OCI-LY3 (cell line): ENCODE measurements at regions not wholly inside any gene's neighbourhood (a gene's known extent, or its start where the extent isn't known, plus 50 kb on each side); places are given as distances from the start of the nearest gene placed in this dataset.

Source experiments
- H2AFZ ChIP-seq: fragments of 200-600, 300-600 bp; shearing (Covaris generic); 2 replicates; pipeline ENCODE4 v1.6.0; 2014; ENCODE audit warnings: antibody characterized with exemption, low read depth, low read length
- H3K27ac ChIP-seq: fragments of 200-600, 300-600 bp; sonication (generic); 2 replicates; pipeline ENCODE4 v1.5.1; 2014; ENCODE audit warnings: mild to moderate bottlenecking, low read length, moderate library complexity, mixed read lengths
- H3K27me3 ChIP-seq: fragments of 200-600, 300-600 bp; sonication (generic); 2 replicates; pipeline ENCODE4 v1.6.1; 2014; ENCODE audit warnings: low read depth, low read length, mixed read lengths
- H3K36me3 ChIP-seq: fragments of 200-600, 300-600 bp; sonication (generic); replicated peaks from 2 replicates; pipeline ENCODE3; 2014; ENCODE audit warnings: low read depth, low read length, mixed read lengths
- H3K4me1 ChIP-seq: fragments of 300-600, 200-600 bp; sonication (generic); 2 replicates; pipeline ENCODE4 v1.6.1; 2014; ENCODE audit warnings: low read length, mixed read lengths
- H3K4me2 ChIP-seq: fragments of 200-600, 300-600 bp; sonication (generic); 2 replicates; pipeline ENCODE4 v1.6.1; 2014; ENCODE audit warnings: low read length, mixed read lengths
- H3K4me3 ChIP-seq: fragments of 300-600, 200-600 bp; sonication (generic); 2 replicates; pipeline ENCODE4 v1.5.1; 2014; ENCODE audit warnings: antibody characterized with exemption, mild to moderate bottlenecking, low read length, moderate library complexity
- H3K79me2 ChIP-seq: fragments of 300-600, 200-600 bp; shearing (Covaris generic); 2 replicates; pipeline ENCODE4 v1.6.1; 2014; ENCODE audit warnings: mild to moderate bottlenecking, low read length, mixed read lengths
- H3K9ac ChIP-seq: fragments of 300-600, 200-600 bp; shearing (Covaris generic); 2 replicates; pipeline ENCODE4 v1.6.0; 2014; ENCODE audit warnings: mild to moderate bottlenecking, low read length, moderate library complexity
- H3K9me3 ChIP-seq: fragments of 200-600, 300-600 bp; shearing (Covaris generic); 2 replicates; pipeline ENCODE4 v1.6.1; 2014; ENCODE audit warnings: low read length, mixed read lengths; ENCODE audit not compliant: insufficient read depth
- H4K20me1 ChIP-seq: fragments of 200-600, 300-600 bp; sonication (generic); 2 replicates; pipeline ENCODE4 v1.6.1; 2016; ENCODE audit warnings: low read length, mixed read lengths; ENCODE audit not compliant: insufficient read depth
- CTCF ChIP-seq: fragments of 200-600, 300-600 bp; sonication (generic); IDR thresholded peaks from 2 replicates; pipeline ENCODE4 v1.5.1; 2014; ENCODE audit warnings: antibody characterized with exemption, low read length, low read depth
- EZH2phosphoT487 ChIP-seq: fragments of 200-600 bp; shearing (Covaris generic); IDR thresholded peaks from 2 replicates; pipeline ENCODE4 v1.6.1; 2018; ENCODE audit warnings: antibody characterized with exemption, mixed run types, low read depth

- no peaks in the 10 kb centered on the region for H3K9me3 ChIP-seq
- H3K4me3 ChIP-seq = no peak overlapping the region
- H4K20me1 ChIP-seq = no peaks in the 10 kb centered on the region
- no peak overlapping the region for H3K4me2 ChIP-seq
- no peak overlapping the region for H3K27ac ChIP-seq
- H3K36me3 ChIP-seq = no peaks in the 10 kb centered on the region
- H3K9ac ChIP-seq = no peak overlapping the region
- H2AFZ ChIP-seq = no peak overlapping the region
- TF ChIP-seq CTCF (no peak), EZH2phosphoT487 (no peak)
- no peaks in the 10 kb centered on the region for H3K79me2 ChIP-seq
- H3K27me3 ChIP-seq = no peaks in the 10 kb centered on the region
- H3K4me1 ChIP-seq = peaks cover 70% of the 10 kb centered on the region
These were observed 197.8 kb downstream of the CD83 start for GRCh38 chr6:14315353-14315752.

- peak overlapping the region; percentile 38 for H3K27ac ChIP-seq
- no peak overlapping the region for H3K4me3 ChIP-seq
- no peak for TF ChIP-seq EZH2phosphoT487
- TF ChIP-seq CTCF = peak; percentile 52
- H2AFZ ChIP-seq = no peak overlapping the region
- H3K9ac ChIP-seq = 0 out of 2 replicates have a peak overlapping the region, but pooled peaks have one; percentile 9
- H3K9me3 ChIP-seq = no peaks in the 10 kb centered on the region
- H3K36me3 ChIP-seq = no peaks in the 10 kb centered on the region
- H3K79me2 ChIP-seq = no peaks in the 10 kb centered on the region
- H3K27me3 ChIP-seq = no peaks in the 10 kb centered on the region
- no peaks in the 10 kb centered on the region for H4K20me1 ChIP-seq
- H3K4me1 ChIP-seq = peaks cover 66% of the 10 kb centered on the region
- peak overlapping the region; percentile 38 for H3K4me2 ChIP-seq
These were observed 199.2 kb downstream of the CD83 start for GRCh38 chr6:14316651-14317386.

GRCh38 chr6:14317387-14317970 lies 199.9 kb downstream of the CD83 start:
- Histone ChIP-seq H4K20me1 (no peaks in the 10 kb centered on the region), H3K9ac (no peak overlapping the region; the same call in 1 of the 2 replicates), H3K27me3 (no peaks in the 10 kb centered on the region), H3K4me1 (peaks cover 62% of the 10 kb centered on the region), H2AFZ (no peak overlapping the region), H3K79me2 (no peaks in the 10 kb centered on the region), H3K36me3 (no peaks in the 10 kb centered on the region), H3K27ac (no peak overlapping the region; the same call in 1 of the 2 replicates), H3K9me3 (no peaks in the 10 kb centered on the region), H3K4me2 (peak overlapping the region; percentile 38; the same call in 1 of the 2 replicates), H3K4me3 (no peak overlapping the region)
- TF ChIP-seq CTCF = no peak; the same call in 1 of the 2 replicates

GRCh38 chr6:14320332-14320731 lies 202.8 kb downstream of the CD83 start:
- Histone ChIP-seq H3K4me3 (no peak overlapping the region), H4K20me1 (no peaks in the 10 kb centered on the region), H3K79me2 (no peaks in the 10 kb centered on the region), H3K27ac (no peak overlapping the region), H2AFZ (no peak overlapping the region), H3K9ac (no peak overlapping the region), H3K36me3 (peaks cover 3% of the 10 kb centered on the region), H3K9me3 (no peaks in the 10 kb centered on the region), H3K4me2 (no peak overlapping the region), H3K27me3 (no peaks in the 10 kb centered on the region), H3K4me1 (peaks cover 63% of the 10 kb centered on the region)
- TF ChIP-seq CTCF = no peak
- TF ChIP-seq EZH2phosphoT487 = no peak
